Body of pancreas (tissue), 4 donors: ENCODE measurements at regions not wholly inside any gene's neighbourhood (a gene's known extent, or its start where the extent isn't known, plus 50 kb on each side); places are given as distances from the start of the nearest gene placed in this dataset.

ENCODE experiments used
- CTCF ChIP-seq, 7 experiments: fragments of 450-650 bp in 4 of 7; fragments of 200-600 bp in 3 of 7; sonication (generic) in 3 of 7; IDR thresholded peaks; one replicate each; pipeline ENCODE4 v1.5.1; 2016 to 2019; ENCODE audit warnings: antibody characterized with exemption in 7 of 7
- POLR2A ChIP-seq, 3 donors: fragments of 450-650 bp; IDR thresholded peaks; one replicate each; pipeline ENCODE4 v1.6.1; 2016; ENCODE audit warnings: antibody characterized with exemption in 3 of 3, mild to moderate bottlenecking in 2 of 3

- TF ChIP-seq CTCF (IDR thresholded peaks at IDR 0.05) (no peak), POLR2A (IDR thresholded peaks at IDR 0.05) (no peak)
These were observed 363.0 kb upstream of the RIOK2 start for GRCh38 chr5:97545886-97546535.
